Osteocyte (in vitro differentiated cells): ENCODE measurements at regions not wholly inside any gene's neighbourhood (a gene's known extent, or its start where the extent isn't known, plus 50 kb on each side); places are given as distances from the start of the nearest gene placed in this dataset.

Source experiments
- DNase-seq: peaks from one replicate; pipeline ENCODE4 v3.0.0; 2021; ENCODE audit warnings: mixed read lengths; ENCODE audit not compliant: unreplicated experiment; ENCODE audit errors: extremely low spot score
- H3K27ac Mint-ChIP-seq: one replicate; pipeline ENCODE4 v1.8.0; 2021; ENCODE audit warnings: mild to moderate bottlenecking, mixed read lengths; ENCODE audit not compliant: unreplicated experiment
- H3K27me3 Mint-ChIP-seq: one replicate; pipeline ENCODE4 v1.8.0; 2021; ENCODE audit warnings: mixed read lengths; ENCODE audit not compliant: unreplicated experiment
- H3K36me3 Mint-ChIP-seq: one replicate; pipeline ENCODE4 v1.8.0; 2021; ENCODE audit warnings: mixed read lengths; ENCODE audit not compliant: unreplicated experiment
- H3K4me1 Mint-ChIP-seq: one replicate; pipeline ENCODE4 v1.8.0; 2021; ENCODE audit warnings: mixed read lengths; ENCODE audit not compliant: unreplicated experiment
- H3K4me3 Mint-ChIP-seq: one replicate; pipeline ENCODE4 v1.8.0; 2021; ENCODE audit warnings: mild to moderate bottlenecking, moderate library complexity, mixed read lengths; ENCODE audit not compliant: unreplicated experiment
- H3K9me3 Mint-ChIP-seq: one replicate; pipeline ENCODE4 v1.8.0; 2021; ENCODE audit warnings: mixed read lengths; ENCODE audit not compliant: unreplicated experiment
- TF ChIP-seq, protein P1 (sequence below): fragments of 200-600 bp; sonication (generic); IDR thresholded peaks from 2 replicates; pipeline ENCODE4 v1.5.0; 2021; ENCODE audit warnings: antibody characterized with exemption, mild to moderate bottlenecking, moderate library complexity

DNA sequence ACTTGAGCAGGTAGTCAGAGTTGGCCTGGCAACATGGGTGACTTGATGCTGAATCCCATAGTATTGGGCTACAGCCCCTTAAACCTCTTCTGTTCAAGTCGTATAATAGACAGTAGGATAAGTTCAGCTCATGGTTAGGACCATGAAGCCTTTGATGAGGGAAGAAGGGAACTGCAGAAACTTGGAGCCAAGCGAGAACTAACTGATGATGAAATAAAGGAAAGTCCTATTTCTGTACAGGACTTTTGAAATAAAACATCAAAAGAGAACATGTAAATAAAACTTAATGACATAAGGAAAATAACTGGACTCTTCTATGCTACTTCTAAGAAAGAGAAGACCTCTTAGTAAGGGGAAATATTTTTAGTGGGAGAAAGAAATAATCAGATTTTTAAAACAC is 51.2 kb upstream of the UGP2 start:
- Mint-ChIP-seq H3K4me1 (peaks cover 55% of the 10 kb centered on the region), H3K27me3 (no peaks in the 10 kb centered on the region), H3K36me3 (no peaks in the 10 kb centered on the region), H3K4me3 (peak overlapping the region; percentile 26), H3K27ac (peak overlapping the region; percentile 85), H3K9me3 (no peaks in the 10 kb centered on the region)
- no peak for DNase-seq
- TF ChIP-seq, protein P1, sequence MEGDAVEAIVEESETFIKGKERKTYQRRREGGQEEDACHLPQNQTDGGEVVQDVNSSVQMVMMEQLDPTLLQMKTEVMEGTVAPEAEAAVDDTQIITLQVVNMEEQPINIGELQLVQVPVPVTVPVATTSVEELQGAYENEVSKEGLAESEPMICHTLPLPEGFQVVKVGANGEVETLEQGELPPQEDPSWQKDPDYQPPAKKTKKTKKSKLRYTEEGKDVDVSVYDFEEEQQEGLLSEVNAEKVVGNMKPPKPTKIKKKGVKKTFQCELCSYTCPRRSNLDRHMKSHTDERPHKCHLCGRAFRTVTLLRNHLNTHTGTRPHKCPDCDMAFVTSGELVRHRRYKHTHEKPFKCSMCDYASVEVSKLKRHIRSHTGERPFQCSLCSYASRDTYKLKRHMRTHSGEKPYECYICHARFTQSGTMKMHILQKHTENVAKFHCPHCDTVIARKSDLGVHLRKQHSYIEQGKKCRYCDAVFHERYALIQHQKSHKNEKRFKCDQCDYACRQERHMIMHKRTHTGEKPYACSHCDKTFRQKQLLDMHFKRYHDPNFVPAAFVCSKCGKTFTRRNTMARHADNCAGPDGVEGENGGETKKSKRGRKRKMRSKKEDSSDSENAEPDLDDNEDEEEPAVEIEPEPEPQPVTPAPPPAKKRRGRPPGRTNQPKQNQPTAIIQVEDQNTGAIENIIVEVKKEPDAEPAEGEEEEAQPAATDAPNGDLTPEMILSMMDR, result no peak

DNA sequence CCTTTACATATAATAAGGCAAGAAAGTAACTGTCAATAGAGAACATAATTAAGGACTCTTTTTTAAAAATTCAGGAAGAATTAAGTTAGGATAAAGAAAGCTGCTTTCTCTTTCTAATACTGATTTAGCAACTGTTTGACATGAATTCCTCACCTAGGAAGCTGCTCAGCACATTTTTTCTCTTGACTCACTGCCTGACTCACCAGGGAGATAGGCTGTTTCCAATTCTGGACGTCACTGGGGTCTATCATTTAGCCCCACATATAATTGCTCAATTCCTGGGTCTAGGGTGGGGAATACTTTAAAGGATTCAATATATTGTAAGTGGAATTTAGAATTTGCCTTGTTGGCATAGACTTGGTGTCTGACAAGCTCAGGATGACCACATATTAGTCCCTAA is 50.8 kb upstream of the UGP2 start:
- peak overlapping the region; percentile 85 for H3K27ac Mint-ChIP-seq
- TF ChIP-seq, protein P1, result no peak
- H3K27me3 Mint-ChIP-seq, result no peaks in the 10 kb centered on the region
- H3K36me3 Mint-ChIP-seq, result no peaks in the 10 kb centered on the region
- H3K4me1 Mint-ChIP-seq, result peaks cover 55% of the 10 kb centered on the region
- peak overlapping the region; percentile 26 for H3K4me3 Mint-ChIP-seq
- no peaks in the 10 kb centered on the region for H3K9me3 Mint-ChIP-seq
- DNase-seq, result no peak

DNA sequence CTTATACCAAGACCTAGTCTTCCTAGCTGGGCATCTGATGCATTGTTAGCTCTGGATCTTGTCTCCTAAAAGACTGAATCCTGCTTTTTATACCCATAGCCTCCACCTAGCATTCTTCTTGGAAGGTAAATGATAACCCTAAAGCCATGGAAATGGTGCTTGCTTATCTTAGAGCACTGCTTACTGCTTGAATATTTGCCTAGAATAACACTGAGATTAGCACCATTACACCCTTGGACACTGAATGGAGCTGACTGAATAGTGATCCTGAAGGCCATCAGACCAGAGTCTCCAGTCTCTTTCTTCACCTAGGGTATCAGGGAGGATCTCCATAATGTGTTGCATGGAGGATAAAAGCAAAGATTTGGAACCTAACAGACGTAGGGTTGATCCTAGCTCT is 50.3 kb upstream of the UGP2 start:
- Mint-ChIP-seq H3K9me3 (no peaks in the 10 kb centered on the region), H3K4me1 (peaks cover 55% of the 10 kb centered on the region), H3K27me3 (no peaks in the 10 kb centered on the region), H3K27ac (peak overlapping the region; percentile 85), H3K4me3 (no peak overlapping the region), H3K36me3 (no peaks in the 10 kb centered on the region)
- TF ChIP-seq, protein P1, result no peak
- no peak for DNase-seq
